Right lobe of liver (tissue), 6 donors: ENCODE measurements at regions not wholly inside any gene's neighbourhood (a gene's known extent, or its start where the extent isn't known, plus 50 kb on each side); places are given as distances from the start of the nearest gene placed in this dataset.
A peak's percentile ranks its signal among the peaks of the same experiment; 100 is the strongest.

Experiments
- ATAC-seq, 4 donors: fragments of 200-7000 bp; cut with Tn5 transposase; one replicate each; pipeline ENCODE4 v1.9.1; 2020; ENCODE audit warnings: mild to moderate bottlenecking in 4 of 4, moderate library complexity in 4 of 4
- DNase-seq, 3 donors: peaks; one replicate each; pipeline ENCODE4 v3.0.0-alpha.2; 2020
- H3K27ac ChIP-seq, 3 donors: fragments of 200-600 bp; one replicate each; pipeline ENCODE4 v1.8.0; 2022
- H3K27me3 ChIP-seq, 2 donors: fragments of 200-600 bp; one replicate each; pipeline ENCODE4 v1.8.0; 2022
- H3K36me3 ChIP-seq, 4 donors: fragments of 200-600 bp; sonication (generic) in 1 of 4; one replicate each; pipeline versions ENCODE4 v1.5.1 to v1.8.0; 2017 to 2022; ENCODE audit warnings: control low read depth in 1 of 4
- H3K4me1 ChIP-seq, 4 donors: fragments of 200-600 bp; sonication (generic) in 1 of 4; one replicate each; pipeline versions ENCODE4 v1.5.1 to v1.8.0; 2017 to 2022; ENCODE audit warnings: control low read depth in 1 of 4
- H3K4me3 ChIP-seq, 3 donors: fragments of 200-600 bp; one replicate each; pipeline ENCODE4 v1.8.0; 2022
- H3K9me3 ChIP-seq, 4 donors: fragments of 200-600 bp; sonication (generic) in 1 of 4; one replicate each; pipeline versions ENCODE4 v1.5.1 to v1.8.0; 2017 to 2022; ENCODE audit warnings: control low read depth in 1 of 4
- POLR2A ChIP-seq: fragments of 450-650 bp; IDR thresholded peaks from one replicate; pipeline ENCODE4 v1.6.1; 2017; ENCODE audit warnings: antibody characterized with exemption, mild to moderate bottlenecking
- WGBS: methylation state at CpG from one replicate; pipeline ENCODE4 v1.1.6; 2018; ENCODE audit warnings: low coverage, low lambda C conversion rate; ENCODE audit not compliant: insufficient coverage; ENCODE audit errors: missing lambda C conversion rate; 5-methylcytosine and 5-hydroxymethylcytosine counted together
- intact Hi-C, 2 donors: fragments of 100-400 bp; cut with DNase I; formaldehyde crosslinking; loops; one replicate each; pipeline versions ENCODE4 v1.11.2 to v1.14.1; 2022
- TF ChIP-seq, protein P1 (sequence below), 4 donors: fragments of 200-600 bp in 3 of 4; fragments of 450-650 bp in 1 of 4; IDR thresholded peaks; one replicate each; pipeline versions ENCODE4 v1.5.1 to v1.8.0; 2016 to 2022; ENCODE audit warnings: antibody characterized with exemption in 4 of 4, mild to moderate bottlenecking in 2 of 4
- donor health status: DM: no; HTN: yes; CAD: no.
- donor health status: DM: no; HTN: no; CAD: no.
- donor health status: DM: no; HTN: no; CAD: no.
- donor health status: DM: no; HTN: yes; CAD: no.
- donor health status: DM: no; HTN: yes; CAD: no.

DNA sequence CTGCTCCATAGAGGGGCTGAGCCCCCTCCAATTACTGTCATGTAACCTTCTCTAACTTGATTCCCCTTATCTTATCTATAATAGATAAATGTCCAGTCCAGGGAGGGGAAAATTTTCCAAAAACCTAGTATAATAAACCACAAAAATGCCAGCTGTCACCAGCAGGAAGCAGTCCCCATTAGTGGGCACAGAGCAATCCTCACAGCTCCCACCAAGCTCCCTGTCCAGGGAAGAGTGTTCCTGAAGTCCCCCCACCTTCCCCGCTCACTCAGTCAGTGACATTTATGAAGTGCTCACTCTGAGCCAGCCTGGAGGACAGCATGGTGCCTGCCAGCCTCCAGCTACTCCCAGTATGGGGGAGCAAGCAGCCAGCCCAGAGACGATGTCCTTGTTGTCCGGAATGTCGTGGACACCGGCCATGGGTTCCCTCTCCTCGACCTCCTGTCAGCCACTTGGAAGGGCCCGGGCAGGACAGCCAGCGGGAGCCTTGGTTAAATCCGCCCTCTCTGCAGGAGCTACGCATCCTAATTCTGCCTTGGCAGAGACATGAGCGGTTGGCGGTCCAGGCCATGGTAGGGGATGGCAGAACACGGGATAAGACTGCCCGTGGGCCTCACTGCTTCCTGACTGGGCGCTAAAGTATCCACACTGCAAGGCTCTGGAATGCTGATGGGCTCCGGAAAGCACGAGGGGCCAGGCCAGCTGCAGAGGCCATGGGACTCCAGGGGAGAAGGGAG, 102.0 kb upstream of the CDH5 start:
- ATAC-seq (no peak), DNase-seq (peak in 1 of 3 donors; percentile 35)
- no peak overlapping the region for H3K27ac ChIP-seq
- H3K9me3 ChIP-seq, result no peaks in the 10 kb centered on the region
- H3K27me3 ChIP-seq, result no peaks in the 10 kb centered on the region
- intact Hi-C loops, result loop anchor here in 1 of 2 donors (10.0 kb wide), 1 partner anchor 230 kb away; no protein-coding TSS in a partner anchor
- no peaks in the 10 kb centered on the region for H3K36me3 ChIP-seq
- no peaks in the 10 kb centered on the region for H3K4me1 ChIP-seq
- no peak overlapping the region for H3K4me3 ChIP-seq
- TF ChIP-seq POLR2A, result no peak
- TF ChIP-seq, protein P1, sequence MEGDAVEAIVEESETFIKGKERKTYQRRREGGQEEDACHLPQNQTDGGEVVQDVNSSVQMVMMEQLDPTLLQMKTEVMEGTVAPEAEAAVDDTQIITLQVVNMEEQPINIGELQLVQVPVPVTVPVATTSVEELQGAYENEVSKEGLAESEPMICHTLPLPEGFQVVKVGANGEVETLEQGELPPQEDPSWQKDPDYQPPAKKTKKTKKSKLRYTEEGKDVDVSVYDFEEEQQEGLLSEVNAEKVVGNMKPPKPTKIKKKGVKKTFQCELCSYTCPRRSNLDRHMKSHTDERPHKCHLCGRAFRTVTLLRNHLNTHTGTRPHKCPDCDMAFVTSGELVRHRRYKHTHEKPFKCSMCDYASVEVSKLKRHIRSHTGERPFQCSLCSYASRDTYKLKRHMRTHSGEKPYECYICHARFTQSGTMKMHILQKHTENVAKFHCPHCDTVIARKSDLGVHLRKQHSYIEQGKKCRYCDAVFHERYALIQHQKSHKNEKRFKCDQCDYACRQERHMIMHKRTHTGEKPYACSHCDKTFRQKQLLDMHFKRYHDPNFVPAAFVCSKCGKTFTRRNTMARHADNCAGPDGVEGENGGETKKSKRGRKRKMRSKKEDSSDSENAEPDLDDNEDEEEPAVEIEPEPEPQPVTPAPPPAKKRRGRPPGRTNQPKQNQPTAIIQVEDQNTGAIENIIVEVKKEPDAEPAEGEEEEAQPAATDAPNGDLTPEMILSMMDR (IDR thresholded peaks at IDR 0.05), result no peak
- no CpG with 5 or more reads among the region's 17 CpGs for WGBS

DNA sequence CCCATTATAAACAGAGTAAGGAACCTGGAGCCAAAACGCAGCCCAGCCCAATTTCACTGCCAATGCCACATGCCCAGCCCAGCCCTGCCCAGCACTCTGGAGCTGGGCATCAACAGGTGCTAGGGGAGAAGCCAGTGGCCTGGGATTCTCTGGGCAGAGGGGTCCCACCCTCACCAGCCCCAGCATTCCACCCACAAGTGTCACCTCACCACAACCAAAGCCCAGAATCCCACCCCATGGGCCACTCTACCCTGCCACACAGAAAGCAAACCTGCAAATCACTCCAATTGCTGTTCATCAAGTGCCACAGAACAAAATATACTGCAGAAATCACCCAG, 102.5 kb upstream of the CDH5 start:
- DNase-seq (no peak), ATAC-seq (no peak)
- Histone ChIP-seq H3K4me3 (no peak overlapping the region), H3K36me3 (no peaks in the 10 kb centered on the region), H3K27ac (no peak overlapping the region), H3K27me3 (no peaks in the 10 kb centered on the region), H3K9me3 (no peaks in the 10 kb centered on the region), H3K4me1 (no peaks in the 10 kb centered on the region)
- no CpG with 5 or more reads among the region's 1 CpG for WGBS
- intact Hi-C loops, result loop anchor here in 1 of 2 donors (10.0 kb wide), 1 partner anchor 229 kb away; no protein-coding TSS in a partner anchor
- TF ChIP-seq POLR2A, result no peak
- TF ChIP-seq, protein P1 (IDR thresholded peaks at IDR 0.05), result no peak

DNA sequence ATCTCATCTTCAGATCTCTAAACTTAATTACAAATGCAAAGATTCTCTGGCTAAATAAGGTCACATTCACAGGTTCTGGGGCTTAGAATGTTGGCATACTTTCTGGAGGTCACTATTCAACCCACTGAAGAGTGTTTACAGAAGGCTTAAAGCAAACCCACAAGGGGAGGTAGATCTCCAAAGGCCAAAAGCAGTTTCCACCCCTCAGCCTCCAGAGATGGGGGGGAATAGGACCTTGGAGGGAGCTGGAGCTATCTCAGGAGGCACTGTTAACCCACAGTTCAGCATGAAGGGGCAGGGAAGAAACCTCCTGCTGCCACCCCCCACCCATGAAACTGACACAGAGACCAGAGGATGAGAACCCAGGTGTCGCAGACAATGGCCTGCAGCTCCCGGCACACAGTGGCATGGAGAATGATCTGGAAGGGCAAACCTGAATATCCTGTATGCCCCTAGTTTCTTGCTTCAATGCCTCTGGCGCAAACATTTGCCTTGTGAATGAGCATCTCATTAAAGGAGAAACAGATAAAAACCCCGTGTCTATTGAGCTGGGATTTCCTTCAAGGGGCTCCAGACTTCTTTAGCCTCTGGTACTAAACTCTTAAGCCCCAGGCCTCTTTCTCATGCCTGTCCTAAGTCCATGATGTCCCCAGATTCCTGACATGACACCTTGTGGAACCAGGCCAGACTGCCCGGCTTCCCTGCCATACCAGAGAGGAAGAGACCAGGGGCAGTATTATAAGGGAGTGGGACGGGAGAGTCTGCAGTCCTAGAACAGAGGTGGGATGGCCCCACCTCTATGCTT, 103.1 kb upstream of the CDH5 start:
- DNase-seq (peak in 1 of 3 donors; percentile 28), ATAC-seq (no peak)
- no peak for TF ChIP-seq POLR2A
- TF ChIP-seq, protein P1 (IDR thresholded peaks at IDR 0.05), result no peak
- Histone ChIP-seq H3K27me3 (no peaks in the 10 kb centered on the region), H3K4me3 (no peak overlapping the region), H3K36me3 (no peaks in the 10 kb centered on the region), H3K4me1 (no peaks in the 10 kb centered on the region), H3K27ac (no peak overlapping the region), H3K9me3 (no peaks in the 10 kb centered on the region)
- intact Hi-C loops, result loop anchor here in 1 of 2 donors (10.0 kb wide), 1 partner anchor 229 kb away; no protein-coding TSS in a partner anchor
- 85% methylated on average over 6 of the region's 6 CpGs for WGBS

DNA sequence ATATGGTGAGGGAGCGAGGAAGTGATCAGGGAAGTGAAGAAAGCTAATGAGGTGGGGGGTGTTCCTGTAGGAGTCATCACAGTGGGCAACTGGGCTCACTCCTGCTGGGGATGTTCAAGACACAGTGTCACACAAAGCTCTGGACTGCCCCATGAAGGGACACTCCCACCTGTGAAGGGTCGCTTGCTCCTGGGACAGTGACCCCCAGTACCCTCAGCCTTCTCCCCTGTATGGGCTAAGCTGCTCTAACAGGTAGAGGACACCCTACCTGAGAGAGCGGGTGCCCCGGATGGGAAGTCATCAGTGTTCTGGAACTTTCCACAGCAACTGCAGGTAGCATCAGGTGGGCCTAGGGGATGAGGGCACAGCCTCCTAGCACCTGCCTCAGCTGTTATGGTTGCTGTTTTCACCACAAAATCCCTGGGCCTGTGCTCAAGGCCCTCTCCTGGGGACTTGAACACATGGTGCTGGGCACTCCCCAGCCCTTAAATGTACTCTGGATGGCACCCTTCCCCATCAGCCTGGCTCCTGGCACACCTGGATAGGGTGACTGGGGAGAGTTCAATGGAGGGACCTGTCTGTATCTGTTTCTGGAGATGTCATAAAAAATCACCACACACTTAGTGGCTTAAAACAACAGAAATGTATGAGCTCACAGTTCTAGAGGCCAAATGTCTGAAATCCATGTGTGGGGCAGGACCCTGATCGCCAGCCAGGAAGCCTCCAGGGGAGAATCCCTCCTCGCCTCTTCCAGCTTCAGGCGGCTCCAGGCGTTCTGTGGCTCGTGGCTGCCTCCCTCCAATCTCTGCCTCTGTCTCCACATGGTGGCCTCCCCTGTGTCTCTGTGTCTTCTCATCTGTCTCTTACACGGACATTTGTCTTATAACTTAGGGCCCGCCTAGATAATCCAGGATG, 104.0 kb upstream of the CDH5 start:
- 90% methylated on average over 6 of the region's 11 CpGs for WGBS
- ATAC-seq, result no peak
- Histone ChIP-seq H3K4me3 (no peak overlapping the region), H3K27ac (no peak overlapping the region), H3K9me3 (no peaks in the 10 kb centered on the region), H3K36me3 (no peaks in the 10 kb centered on the region), H3K27me3 (no peaks in the 10 kb centered on the region), H3K4me1 (no peaks in the 10 kb centered on the region)
- intact Hi-C loops, result loop anchor here in 1 of 2 donors (10.0 kb wide), 1 partner anchor 228 kb away; no protein-coding TSS in a partner anchor
- no peak for TF ChIP-seq POLR2A
- TF ChIP-seq, protein P1 (IDR thresholded peaks at IDR 0.05), result no peak
- peak in 1 of 3 donors; percentile 35 for DNase-seq
